HCT116 (cell line): ENCODE measurements at regions not wholly inside any gene's neighbourhood (a gene's known extent, or its start where the extent isn't known, plus 50 kb on each side); places are given as distances from the start of the nearest gene placed in this dataset.

Experiments used
- ATAC-seq: fragments of 200-7000 bp; cut with Tn5 transposase; 2 replicates; pipeline ENCODE4 v1.9.1; 2020; ENCODE audit warnings: mild to moderate bottlenecking, moderate library complexity
- BruUV-seq: library from RNA; stranded (reverse); fragments of 400-500 nt; replicated peaks from 2 replicates; lab custom pipeline; 2021; lab: Mats Ljungman, UMichigan
- CTCF ChIA-PET: fragments of 300-600 bp; sonication (Branson Sonifier 250); formaldehyde crosslinking; loops from one replicate; lab custom pipeline; 2021; ENCODE audit warnings: antibody characterized with exemption; lab: Charles Lee
- POLR2A ChIA-PET: fragments of 300-600, 350-600 bp; sonication (Branson Sonifier 250); formaldehyde crosslinking; loops from one replicate; lab custom pipeline; 2021; ENCODE audit warnings: antibody characterized with exemption; lab: Charles Lee
- RAD21 ChIA-PET, 2 experiments: fragments of 300-600 bp; sonication (Branson Sonifier 250); formaldehyde crosslinking; loops; one replicate each; lab custom pipeline; 2023; ENCODE audit warnings: low total read pairs in 2 of 2; ENCODE audit not compliant: uncharacterized antibody in 2 of 2, unreplicated experiment in 2 of 2, low non-redundant PET in 1 of 2; lab: Charles Lee
- DNase-seq: peaks from one replicate; pipeline ENCODE4 v3.0.0-alpha.2; 2010; ENCODE audit warnings: low read depth, low spot score
- H2AFZ ChIP-seq: fragments of 200-600 bp; shearing (Covaris generic), sonication (generic); 2 replicates; pipeline ENCODE4 v1.6.1; 2017; ENCODE audit warnings: low read depth, mixed run types, mixed read lengths, antibody characterized with exemption, low read length; ENCODE audit not compliant: poor library complexity, severe bottlenecking
- H3K27ac ChIP-seq: 2 replicates; pipeline ENCODE4 v1.5.1; 2012; ENCODE audit warnings: low read depth, low read length
- H3K27me3 ChIP-seq: fragments of 200-600 bp; sonication (generic); 2 replicates; pipeline ENCODE4 v1.6.1; 2016; ENCODE audit warnings: mixed run types, low read length, mixed read lengths; ENCODE audit not compliant: insufficient read depth
- H3K36me3 ChIP-seq, 2 experiments: fragments of 200-500 bp in 1 of 2; fragments of 200-600 bp in 1 of 2; sonication (Bioruptor generic) in 1 of 2; sonication (generic) in 1 of 2; 2 replicates each; pipeline versions ENCODE4 v1.5.1 to v1.6.1; 2014 to 2016; ENCODE audit warnings: low read length in 2 of 2, inconsistent platforms in 1 of 2, mixed read lengths in 1 of 2, mixed run types in 1 of 2; ENCODE audit not compliant: insufficient read depth in 2 of 2, control insufficient read depth in 1 of 2
- H3K4me1 ChIP-seq, 2 experiments: fragments of 200-600 bp in 1 of 2; sonication (generic) in 1 of 2; 2 replicates each; pipeline versions ENCODE4 v1.5.1 to v1.6.1; 2012 to 2017; ENCODE audit warnings: low read length in 2 of 2, inconsistent platforms in 1 of 2, mild to moderate bottlenecking in 1 of 2, mixed read lengths in 1 of 2, mixed run types in 1 of 2, moderate library complexity in 1 of 2; ENCODE audit not compliant: insufficient read depth in 2 of 2, control insufficient read depth in 1 of 2
- H3K4me2 ChIP-seq: fragments of 200-600 bp; sonication (generic); 2 replicates; pipeline ENCODE4 v1.6.1; 2017; ENCODE audit warnings: mixed run types, low read length, mixed read lengths
- H3K4me3 ChIP-seq, 2 experiments: fragments of 200-600 bp in 1 of 2; sonication (generic) in 1 of 2; replicated peaks in 1 of 2; 2 replicates each; pipeline ENCODE4 v1.5.1; 2011 to 2016; ENCODE audit warnings: low read length in 2 of 2, control low read depth in 1 of 2, low read depth in 1 of 2, mild to moderate bottlenecking in 1 of 2, mixed read lengths in 1 of 2, mixed run types in 1 of 2
- H3K79me2 ChIP-seq: fragments of 200-600 bp; sonication (generic); 2 replicates; pipeline ENCODE4 v1.6.1; 2017; ENCODE audit warnings: mild to moderate bottlenecking, mixed run types, low read length, moderate library complexity, mixed read lengths; ENCODE audit not compliant: insufficient read depth
- H3K9ac ChIP-seq: fragments of 200-600 bp; sonication (generic); 2 replicates; pipeline ENCODE4 v1.6.1; 2016; ENCODE audit warnings: low read length, mixed read lengths
- H3K9me2 ChIP-seq: fragments of 200-600 bp; sonication (generic), shearing (Covaris generic); 2 replicates; pipeline ENCODE4 v1.6.1; 2017; ENCODE audit warnings: mixed run types, mild to moderate bottlenecking, moderate library complexity; ENCODE audit not compliant: insufficient read depth
- H3K9me3 ChIP-seq, 2 experiments: fragments of 200-500 bp in 1 of 2; fragments of 200-600 bp in 1 of 2; sonication (Bioruptor generic) in 1 of 2; sonication (generic) in 1 of 2; 2 replicates each; pipeline ENCODE4 v1.6.1; 2014 to 2017; ENCODE audit warnings: low read length in 2 of 2, mixed read lengths in 2 of 2, inconsistent platforms in 1 of 2, low read depth in 1 of 2, mild to moderate bottlenecking in 1 of 2, mixed run types in 1 of 2, moderate library complexity in 1 of 2; ENCODE audit not compliant: control insufficient read depth in 1 of 2, insufficient read depth in 1 of 2
- H4K20me1 ChIP-seq: fragments of 200-600 bp; sonication (generic), shearing (Covaris generic); 2 replicates; pipeline ENCODE4 v1.6.1; 2017; ENCODE audit warnings: mixed run types, mild to moderate bottlenecking, moderate library complexity; ENCODE audit not compliant: insufficient read depth
- CEBPB ChIP-seq: IDR thresholded peaks from 2 replicates; pipeline ENCODE4 v1.6.1; 2012; ENCODE audit warnings: low read depth
- ELF1 ChIP-seq: IDR thresholded peaks from 2 replicates; pipeline ENCODE4 v1.6.1; 2012; ENCODE audit warnings: low read depth, borderline replicate concordance
- POLR2AphosphoS5 ChIP-seq: IDR thresholded peaks from 2 replicates; pipeline ENCODE4 v1.6.1; 2011; ENCODE audit warnings: mild to moderate bottlenecking, low read depth, low read length, moderate library complexity
- SIN3A ChIP-seq: IDR thresholded peaks from 2 replicates; pipeline ENCODE4 v1.6.1; 2012; ENCODE audit warnings: low read depth
- SP1 ChIP-seq: IDR thresholded peaks from 2 replicates; pipeline ENCODE4 v1.6.1; 2012; ENCODE audit warnings: low read depth
- intact Hi-C: fragments of 100-400 bp; cut with micrococcal nuclease; formaldehyde crosslinking; loops from 2 replicates; pipeline ENCODE4 v1.10.0; 2022
- TF ChIP-seq, protein P1 (sequence below), 3 experiments: fragments of 200-600 bp in 1 of 3; sonication (generic) in 1 of 3; IDR thresholded peaks in 2 of 3; conservative IDR thresholded peaks in 1 of 3; 2 replicates each; pipeline ENCODE4 v1.5.1; 2012 to 2017; ENCODE audit warnings: low read depth in 2 of 3, low read length in 2 of 3, antibody characterized with exemption in 1 of 3, borderline replicate concordance in 1 of 3, control low read depth in 1 of 3, mild to moderate bottlenecking in 1 of 3, mixed read lengths in 1 of 3, mixed run types in 1 of 3, moderate library complexity in 1 of 3; ENCODE audit not compliant: insufficient read depth in 1 of 3
- TF ChIP-seq, protein P2 (sequence below): IDR thresholded peaks from 2 replicates; pipeline ENCODE4 v1.6.1; 2012
- TF ChIP-seq, protein P3 (sequence below): IDR thresholded peaks from 2 replicates; pipeline ENCODE4 v1.6.1; 2011; ENCODE audit warnings: mild to moderate bottlenecking, low read length, moderate library complexity; ENCODE audit not compliant: insufficient replicate concordance; ENCODE audit errors: extremely low read depth

DNA sequence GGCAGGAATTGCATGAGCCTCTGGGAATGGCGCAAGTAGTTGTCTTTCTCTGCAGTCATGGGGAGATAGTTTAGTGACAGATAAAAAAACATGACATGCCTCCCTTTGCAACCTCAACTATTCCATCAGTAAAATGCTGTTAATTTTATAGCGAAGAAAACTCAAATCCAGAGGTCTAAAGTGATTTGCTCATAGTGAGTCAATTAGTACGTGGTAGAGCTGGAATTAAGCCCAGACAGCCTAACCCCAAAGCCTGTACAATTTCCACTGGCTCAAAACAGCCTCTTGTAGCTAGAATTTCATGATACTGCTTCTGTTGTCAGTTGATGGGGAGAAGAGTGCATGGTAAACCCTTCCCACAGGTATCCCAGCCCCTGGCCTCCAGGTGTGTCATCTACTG, 81.3 kb upstream of the TRPC5 start:
- H3K27me3 ChIP-seq, result 0 out of 2 replicates have a peak, but pooled peaks cover 4% of the 10 kb centered on the region
- TF ChIP-seq, protein P1, sequence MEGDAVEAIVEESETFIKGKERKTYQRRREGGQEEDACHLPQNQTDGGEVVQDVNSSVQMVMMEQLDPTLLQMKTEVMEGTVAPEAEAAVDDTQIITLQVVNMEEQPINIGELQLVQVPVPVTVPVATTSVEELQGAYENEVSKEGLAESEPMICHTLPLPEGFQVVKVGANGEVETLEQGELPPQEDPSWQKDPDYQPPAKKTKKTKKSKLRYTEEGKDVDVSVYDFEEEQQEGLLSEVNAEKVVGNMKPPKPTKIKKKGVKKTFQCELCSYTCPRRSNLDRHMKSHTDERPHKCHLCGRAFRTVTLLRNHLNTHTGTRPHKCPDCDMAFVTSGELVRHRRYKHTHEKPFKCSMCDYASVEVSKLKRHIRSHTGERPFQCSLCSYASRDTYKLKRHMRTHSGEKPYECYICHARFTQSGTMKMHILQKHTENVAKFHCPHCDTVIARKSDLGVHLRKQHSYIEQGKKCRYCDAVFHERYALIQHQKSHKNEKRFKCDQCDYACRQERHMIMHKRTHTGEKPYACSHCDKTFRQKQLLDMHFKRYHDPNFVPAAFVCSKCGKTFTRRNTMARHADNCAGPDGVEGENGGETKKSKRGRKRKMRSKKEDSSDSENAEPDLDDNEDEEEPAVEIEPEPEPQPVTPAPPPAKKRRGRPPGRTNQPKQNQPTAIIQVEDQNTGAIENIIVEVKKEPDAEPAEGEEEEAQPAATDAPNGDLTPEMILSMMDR (IDR thresholded peaks at IDR 0.05 in 2 of 3, conservative IDR thresholded peaks at IDR 0.05 in 1 of 3; ENCODE audit: borderline replicate concordance in 1 of 3, insufficient read depth in 1 of 3, low read depth in 2 of 3, low read length in 2 of 3), result no peak
- TF ChIP-seq SP1 (no peak), POLR2AphosphoS5 (no peak), ELF1 (no peak), SIN3A (no peak), CEBPB (no peak)
- TF ChIP-seq, protein P2, sequence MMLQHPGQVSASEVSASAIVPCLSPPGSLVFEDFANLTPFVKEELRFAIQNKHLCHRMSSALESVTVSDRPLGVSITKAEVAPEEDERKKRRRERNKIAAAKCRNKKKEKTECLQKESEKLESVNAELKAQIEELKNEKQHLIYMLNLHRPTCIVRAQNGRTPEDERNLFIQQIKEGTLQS, result no peak
- TF ChIP-seq, protein P3, sequence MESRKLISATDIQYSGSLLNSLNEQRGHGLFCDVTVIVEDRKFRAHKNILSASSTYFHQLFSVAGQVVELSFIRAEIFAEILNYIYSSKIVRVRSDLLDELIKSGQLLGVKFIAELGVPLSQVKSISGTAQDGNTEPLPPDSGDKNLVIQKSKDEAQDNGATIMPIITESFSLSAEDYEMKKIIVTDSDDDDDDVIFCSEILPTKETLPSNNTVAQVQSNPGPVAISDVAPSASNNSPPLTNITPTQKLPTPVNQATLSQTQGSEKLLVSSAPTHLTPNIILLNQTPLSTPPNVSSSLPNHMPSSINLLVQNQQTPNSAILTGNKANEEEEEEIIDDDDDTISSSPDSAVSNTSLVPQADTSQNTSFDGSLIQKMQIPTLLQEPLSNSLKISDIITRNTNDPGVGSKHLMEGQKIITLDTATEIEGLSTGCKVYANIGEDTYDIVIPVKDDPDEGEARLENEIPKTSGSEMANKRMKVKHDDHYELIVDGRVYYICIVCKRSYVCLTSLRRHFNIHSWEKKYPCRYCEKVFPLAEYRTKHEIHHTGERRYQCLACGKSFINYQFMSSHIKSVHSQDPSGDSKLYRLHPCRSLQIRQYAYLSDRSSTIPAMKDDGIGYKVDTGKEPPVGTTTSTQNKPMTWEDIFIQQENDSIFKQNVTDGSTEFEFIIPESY, result no peak
- TF ChIP-seq, all 23 proteins: peak for 0
- ATAC-seq (no peak), DNase-seq (no peak)
- Histone ChIP-seq H3K9me3 (no peaks in the 10 kb centered on the region), H4K20me1 (no peaks in the 10 kb centered on the region), H3K4me3 (no peak overlapping the region), H3K36me3 (no peaks in the 10 kb centered on the region), H3K4me2 (no peak overlapping the region), H3K9me2 (no peaks in the 10 kb centered on the region), H2AFZ (no peak overlapping the region), H3K79me2 (no peaks in the 10 kb centered on the region), H3K4me1 (no peaks in the 10 kb centered on the region), H3K27ac (no peak overlapping the region), H3K9ac (no peak overlapping the region)
- POLR2A ChIA-PET, result no interaction called here
- no TSS peak for BruUV-seq
- CTCF ChIA-PET, result no interaction called here
- intact Hi-C loops, result no loop called here
- RAD21 ChIA-PET, result no interaction called here
